CD4-positive, alpha-beta T cell treated with Interleukin-4 for 1 hour (primary cell): ENCODE measurements at regions not wholly inside any gene's neighbourhood (a gene's known extent, or its start where the extent isn't known, plus 50 kb on each side); places are given as distances from the start of the nearest gene placed in this dataset.
"Not testable (repeated sequence)": the region's sequence is repeated elsewhere in the genome, so short reads cannot be mapped to it uniquely, and the experiment has no call there.

Experiments
- DNase-seq, 2 donors: peaks; one replicate each; pipeline ENCODE4 v3.0.0-alpha.2; 2020 to 2022

DNA sequence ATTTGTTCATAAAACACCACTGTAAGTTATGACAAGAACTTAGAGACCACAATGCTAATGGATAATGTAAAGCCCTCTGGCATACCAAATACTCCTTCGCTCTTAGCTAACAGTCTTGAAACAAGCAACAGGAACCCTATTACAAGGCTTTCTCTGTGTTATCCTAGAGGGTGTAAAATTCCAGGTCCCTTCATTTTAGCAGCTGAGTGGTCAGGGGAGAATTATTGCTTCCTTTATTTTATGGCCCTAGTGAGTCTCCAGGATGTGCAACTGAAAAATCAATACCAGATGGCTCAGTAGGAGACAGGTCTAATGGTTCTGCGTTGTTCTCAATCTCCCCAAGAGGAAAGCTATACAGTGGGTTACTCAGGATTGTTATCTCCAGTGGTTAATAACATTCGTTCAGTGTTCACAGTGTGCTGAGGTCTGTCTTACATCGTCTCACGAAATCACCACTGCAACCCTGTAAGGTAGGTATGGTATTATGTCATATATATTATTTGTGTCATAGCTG is 172.7 kb upstream of the CNOT2 start:
- DNase-seq = no peak

DNA sequence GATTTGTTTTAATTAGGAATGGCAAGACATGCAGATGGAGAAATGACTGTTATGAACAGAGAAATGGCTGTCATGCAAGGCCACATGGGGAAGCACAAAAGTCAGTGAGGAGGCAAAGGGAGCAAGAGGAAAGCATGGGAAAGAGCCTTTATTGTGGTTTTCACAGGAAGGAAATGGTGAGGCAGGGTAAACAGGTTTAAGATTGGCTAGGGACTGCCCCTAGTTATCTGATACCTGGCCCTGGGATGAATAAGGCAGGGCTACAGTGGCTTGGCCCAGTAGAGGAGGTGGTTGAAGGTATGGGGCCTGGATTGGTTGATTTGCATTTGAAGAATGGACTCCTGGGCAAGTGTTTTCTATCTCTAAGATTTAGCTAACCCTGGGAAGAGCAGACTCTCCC is 168.7 kb upstream of the CNOT2 start:
- DNase-seq = no peak

DNA sequence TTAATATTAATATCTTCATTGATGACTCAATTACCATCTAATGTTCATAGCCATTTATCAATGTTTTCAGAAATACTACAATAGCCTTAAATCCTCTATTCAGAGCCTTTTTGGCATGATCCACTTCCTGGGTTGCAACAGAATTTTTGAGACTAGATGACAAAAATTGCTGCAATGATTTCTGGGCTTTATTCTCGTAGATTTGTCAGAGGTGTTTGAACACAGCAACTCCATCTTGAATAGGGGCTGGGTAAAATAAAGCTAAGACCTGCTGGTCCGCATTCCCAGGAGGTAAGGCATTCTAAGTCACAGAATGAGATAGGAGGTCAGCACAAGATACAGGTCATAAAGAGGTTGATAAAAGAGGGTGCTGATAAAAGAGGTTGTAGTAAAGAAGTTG is 165.8 kb upstream of the CNOT2 start:
- DNase-seq = no peak

DNA sequence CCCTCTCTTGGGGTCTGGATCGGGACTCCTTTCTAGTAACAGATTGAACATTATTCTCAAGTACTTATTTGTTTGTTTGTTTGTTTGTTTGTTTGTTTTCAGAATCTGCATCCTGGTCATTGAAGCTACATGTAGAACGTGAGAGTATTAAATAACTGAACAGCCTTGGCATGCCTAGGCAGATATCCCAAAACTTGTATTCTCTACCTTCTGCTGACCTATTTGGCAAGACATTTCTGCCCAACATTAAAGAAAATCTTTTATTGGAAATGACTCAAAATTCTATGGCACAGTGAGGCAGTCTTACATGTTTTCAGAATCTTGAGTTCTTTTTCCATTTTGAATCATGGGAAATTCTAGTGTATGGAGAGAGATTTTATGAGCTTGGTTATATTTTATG is 165.1 kb upstream of the CNOT2 start:
- DNase-seq = no peak

DNA sequence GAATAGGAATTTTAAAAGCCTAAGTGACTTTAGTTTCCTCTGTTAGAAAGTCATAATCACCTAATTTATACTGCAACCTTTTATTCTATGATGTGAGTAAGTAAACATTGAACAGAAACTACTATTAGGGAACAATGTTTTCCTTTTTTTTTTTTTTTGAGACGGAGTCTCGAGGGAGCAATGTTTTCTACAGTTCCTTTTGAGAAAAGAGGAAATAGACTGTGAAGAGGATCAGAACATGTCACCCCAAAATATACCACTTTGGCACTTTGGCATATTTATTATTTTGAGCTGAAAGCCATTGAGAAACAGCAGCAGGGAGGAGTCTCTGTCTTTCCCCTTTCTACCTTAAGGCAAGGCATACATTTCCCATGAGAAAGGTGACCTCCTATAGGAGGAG is 162.7 kb upstream of the CNOT2 start:
- DNase-seq = no peak

DNA sequence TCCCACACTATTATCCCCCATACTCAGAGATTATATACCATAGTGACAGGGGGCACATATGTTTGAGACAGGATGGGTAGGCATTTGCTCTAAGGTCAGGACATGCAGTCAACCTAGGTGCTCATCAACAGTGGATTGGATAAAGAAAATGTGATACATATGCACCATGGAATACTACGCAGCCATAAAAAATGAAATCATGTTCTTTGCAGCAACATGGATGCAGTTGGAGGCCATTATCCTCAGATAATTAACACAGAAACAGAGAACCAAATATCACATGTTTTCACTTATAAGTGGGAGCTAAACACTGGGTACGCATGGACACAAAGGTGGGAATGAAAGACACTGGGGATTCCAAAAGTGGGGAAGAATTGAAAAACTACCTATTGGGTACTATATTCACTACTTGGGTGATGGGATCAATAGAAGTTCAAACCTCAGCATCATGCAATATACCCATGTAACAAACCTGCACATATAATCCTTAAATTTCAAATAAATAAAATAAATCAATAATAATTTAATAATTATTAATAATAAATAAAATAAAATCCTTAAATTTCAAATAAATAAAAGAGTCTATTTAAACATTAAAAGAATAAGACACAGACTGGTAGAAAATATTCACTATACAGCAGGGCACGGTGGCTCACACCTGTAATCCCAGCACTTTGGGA is 160.1 kb upstream of the CNOT2 start:
- DNase-seq = no peak

DNA sequence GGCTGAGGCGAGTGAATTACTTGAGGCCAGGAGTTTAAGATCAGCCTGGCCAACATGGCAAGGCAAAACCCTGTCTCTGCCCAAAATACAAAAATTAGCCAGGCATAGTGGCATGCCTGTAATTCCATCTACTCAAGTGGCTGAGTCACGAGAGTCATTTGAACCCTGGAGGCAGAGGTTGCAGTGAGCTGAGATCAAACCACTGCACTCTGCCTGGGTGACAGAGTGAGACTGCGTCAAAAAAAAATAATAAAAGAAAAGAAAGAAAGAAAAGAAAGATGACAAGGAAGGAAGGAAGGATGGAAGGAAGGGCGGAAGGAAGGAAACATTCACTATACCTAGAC is 159.6 kb upstream of the CNOT2 start:
- DNase-seq = no peak

DNA sequence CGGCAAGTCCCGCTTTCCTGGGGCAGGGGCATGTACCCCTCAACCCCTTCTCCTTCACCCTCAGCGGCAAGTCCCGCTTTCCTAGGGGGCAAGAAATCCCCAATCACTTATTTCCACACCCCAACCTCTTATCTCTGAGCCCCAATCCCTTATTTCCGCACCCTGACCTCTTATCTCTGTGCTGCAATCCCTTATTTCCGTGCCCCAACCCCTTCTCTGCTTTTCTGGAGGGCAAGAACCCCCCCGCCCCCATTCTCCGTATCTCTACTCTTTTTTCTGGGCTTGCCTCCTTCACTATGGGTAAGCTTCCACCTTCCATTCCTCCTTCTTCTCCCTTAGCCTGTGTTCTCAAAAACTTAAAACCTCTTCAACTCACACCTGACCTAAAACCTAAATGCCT is 156.9 kb upstream of the CNOT2 start:
- DNase-seq = not testable (repeated sequence)

DNA sequence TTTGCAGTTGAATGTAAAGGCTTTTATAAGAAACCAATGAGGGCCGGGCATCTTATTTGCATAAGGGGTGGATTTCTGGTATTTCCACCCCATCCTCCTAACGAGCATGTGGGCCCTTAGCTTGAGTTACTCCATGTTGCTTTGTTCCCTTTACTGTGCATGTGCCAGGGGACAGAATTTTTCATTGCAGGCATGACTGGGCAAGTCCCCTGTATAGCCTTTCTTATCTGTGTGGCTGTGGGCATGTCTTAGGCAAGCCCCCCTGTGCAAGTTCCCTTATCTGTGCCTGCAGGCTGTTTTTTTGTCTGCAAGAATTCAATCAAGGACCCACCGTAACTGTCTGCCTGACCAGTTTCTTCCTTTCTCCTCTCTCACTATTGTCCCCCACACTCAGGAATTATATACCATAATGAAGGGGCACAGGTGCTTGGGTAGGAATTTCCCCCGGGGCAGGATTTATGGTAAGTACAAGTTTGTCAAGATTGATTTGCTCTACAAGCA is 152.2 kb upstream of the CNOT2 start:
- DNase-seq = no peak

DNA sequence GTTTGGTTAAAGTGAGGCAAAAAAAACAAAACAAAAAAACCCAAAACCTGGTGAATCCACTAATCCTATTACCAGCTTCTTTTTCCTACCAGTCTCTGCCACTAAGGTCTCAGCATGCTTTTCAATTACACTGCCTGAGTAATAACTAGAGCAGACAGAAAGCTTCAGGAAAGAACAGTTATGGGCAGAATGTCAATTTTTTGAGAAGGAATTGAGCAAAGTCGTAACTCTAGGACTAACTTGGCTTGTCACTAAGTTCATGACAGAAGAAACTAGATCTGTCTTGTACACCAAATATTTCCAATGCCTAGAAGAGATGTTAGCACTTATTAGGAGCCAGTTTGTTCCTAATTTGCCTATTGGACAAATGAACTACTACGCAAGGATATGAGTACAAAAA is 148.8 kb upstream of the CNOT2 start:
- DNase-seq = no peak

DNA sequence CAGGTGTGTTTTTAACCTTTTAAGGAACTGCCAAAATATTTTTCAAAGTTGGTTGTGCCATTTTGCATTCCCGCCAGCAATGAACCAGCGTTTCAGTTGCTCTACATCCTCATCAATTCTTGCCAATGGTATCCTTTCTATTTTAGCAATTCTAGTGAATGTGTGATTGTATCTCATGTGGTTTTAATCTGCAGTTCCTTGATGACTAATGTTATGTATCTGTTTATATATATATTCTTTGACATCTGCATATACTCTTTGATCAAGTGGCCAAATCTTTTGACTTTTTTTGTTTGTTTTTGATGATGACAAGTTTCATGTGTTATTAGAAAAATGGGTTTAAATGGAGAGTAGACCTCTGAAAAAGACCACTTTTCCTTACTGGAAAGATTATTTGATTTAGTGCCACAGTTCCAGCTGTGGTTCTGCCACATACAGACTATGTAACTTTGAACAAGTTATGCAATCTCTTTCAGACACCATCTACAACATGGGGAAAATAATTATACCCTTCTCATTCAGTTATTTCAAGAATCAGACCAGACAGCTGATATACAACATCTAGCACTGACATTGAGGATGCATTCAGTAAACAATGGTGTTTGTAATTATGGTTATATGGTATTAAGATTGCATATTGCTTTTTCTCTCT is 146.3 kb upstream of the CNOT2 start:
- no peak for DNase-seq

DNA sequence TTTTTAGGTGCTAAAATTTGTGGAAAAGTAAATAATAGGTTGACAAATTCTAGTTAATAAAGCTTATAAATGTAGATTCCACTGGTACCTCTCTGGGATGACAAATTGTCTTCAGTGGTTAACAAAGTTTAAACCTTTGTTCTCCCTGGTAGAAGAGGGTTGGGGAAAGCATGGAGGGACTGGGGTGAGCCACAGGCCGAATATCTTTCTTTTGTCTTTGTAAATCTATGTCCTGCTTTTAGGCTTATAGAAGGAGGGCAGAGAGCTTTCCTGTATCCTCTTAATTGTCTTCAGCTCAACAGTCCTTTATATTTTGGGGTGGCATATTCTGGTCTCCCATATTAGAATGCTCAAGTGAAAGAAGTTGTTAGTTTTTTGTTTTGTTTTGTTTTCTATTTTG is 142.2 kb upstream of the CNOT2 start:
- DNase-seq = no peak

DNA sequence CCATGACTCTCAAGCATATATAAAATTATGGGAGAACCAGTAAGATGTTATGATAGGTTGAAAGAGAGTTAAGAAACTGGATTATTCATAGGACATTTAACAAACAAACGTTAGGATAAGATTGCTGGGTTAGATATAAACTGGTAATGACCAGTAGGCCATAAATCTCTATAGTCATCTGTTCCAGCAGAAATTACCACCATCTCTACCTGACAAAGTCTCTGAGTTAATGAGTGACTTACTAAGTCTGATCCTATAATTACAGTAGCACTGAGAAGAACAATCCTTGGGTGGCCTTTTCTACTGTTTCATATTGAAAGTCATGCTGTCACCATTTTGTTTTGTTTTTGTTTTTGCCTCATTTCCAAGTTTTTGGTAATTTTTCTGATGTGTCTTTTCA is 136.9 kb upstream of the CNOT2 start:
- DNase-seq = no peak

DNA sequence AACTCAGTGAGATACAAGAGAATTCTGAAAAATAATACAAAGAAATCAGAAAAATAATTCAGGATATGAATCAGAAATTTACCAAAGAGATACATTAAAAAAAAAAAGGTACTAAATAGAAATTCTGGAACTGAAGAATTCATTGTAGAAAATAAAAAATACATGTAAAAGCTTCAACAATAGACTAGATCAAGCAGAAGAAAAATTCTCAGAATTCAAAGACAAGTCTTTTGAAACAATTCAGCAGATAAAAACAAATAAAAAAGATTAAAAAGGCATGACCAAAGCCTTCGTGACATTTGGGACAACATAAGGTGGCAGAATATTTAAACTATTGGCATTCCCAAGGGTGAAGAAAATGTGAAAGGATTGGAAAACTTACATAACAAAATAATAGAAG is 133.1 kb upstream of the CNOT2 start:
- no peak for DNase-seq

DNA sequence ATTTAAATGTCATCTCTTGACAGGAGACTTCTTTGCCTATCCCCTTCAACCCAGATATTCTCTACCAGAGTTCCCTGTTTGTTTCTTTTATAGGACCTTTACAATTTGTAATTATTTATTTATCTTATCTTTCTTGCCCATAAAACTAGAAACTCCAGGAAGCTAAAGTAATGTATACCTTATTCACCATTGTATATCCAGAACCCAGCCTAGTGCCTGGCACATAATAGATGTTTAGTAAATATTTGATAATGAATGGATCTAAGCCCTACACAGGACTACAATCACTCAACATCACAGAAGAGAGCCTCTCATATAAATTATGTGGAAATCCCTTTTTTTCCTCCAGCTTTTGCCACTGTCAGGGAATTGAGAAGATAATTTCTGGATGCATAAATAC is 125.6 kb upstream of the CNOT2 start:
- DNase-seq = no peak

DNA sequence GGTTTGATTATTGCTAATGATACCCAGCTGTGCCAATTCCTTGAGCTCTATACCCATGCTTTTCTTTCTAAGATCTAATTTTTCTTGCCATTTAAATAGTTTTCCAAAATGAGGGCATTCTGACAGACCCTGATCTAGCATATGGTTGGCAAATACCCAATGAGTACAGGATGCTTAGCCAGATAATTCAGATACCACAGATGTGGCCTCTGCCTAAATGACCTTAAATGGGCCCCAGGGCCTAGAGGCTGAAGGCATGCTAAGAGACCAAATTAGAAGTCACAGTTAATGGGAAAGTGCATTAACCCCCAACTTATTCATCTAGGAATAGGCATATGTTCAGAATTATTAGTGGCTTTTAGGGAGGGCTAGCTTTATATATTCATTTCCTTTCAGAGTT is 122.3 kb upstream of the CNOT2 start:
- no peak for DNase-seq

DNA sequence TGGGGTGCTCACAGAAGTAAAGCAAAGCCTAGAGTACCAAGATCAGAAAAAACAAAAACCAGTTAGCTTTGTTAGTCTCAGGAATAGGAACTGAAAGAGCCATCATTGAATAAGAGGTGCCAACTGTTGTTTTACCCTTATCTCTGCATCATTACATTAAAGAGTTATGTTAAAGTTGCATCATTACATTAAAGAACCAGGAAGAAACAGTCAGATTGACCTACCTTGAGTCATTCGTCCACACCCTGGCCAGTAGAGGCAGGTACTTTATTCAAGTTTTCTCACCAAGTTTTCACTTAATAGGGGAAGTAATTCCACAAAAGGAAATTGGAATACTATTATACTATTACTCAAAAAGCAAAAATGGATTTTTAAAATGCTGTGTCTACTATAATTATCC is 121.7 kb upstream of the CNOT2 start:
- no peak for DNase-seq

DNA sequence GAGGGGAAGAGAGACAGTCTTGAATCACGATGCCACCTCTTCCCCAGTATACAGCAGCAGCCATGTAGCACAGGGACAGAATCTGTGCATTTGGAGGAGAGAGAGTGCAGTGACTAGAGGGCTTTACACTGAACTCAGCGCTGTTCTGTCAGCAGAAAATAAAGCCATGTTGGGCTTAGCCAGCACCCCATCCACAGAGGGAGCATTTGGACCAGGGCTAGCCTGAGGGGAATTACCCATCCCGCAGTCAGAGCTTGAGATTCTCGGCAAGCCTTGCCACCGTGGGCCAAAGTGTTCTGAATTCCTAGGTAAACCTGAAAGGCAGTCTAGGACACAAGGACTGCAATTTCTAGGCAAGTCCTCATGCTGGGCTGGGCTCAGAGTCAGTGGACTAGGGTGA is 120.4 kb upstream of the CNOT2 start:
- no peak for DNase-seq

DNA sequence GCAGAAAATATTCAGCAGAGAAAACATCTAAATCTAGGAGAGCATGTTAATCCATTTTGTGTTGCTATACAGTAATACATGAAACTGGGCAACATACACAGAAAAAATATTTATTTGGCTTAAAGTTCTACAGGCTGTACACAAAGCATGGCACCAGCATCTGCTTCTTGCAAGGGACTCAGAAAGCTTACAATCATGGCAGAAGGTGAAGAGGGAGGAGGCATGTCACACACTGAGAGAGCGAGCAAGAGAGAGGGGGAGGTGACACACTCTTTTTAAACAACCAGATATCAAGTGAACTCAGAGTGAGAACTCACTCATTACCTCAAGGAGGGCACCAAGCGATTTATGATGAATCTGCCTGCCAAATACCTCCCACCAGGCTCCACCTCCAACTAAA is 94.2 kb upstream of the CNOT2 start:
- DNase-seq = no peak

DNA sequence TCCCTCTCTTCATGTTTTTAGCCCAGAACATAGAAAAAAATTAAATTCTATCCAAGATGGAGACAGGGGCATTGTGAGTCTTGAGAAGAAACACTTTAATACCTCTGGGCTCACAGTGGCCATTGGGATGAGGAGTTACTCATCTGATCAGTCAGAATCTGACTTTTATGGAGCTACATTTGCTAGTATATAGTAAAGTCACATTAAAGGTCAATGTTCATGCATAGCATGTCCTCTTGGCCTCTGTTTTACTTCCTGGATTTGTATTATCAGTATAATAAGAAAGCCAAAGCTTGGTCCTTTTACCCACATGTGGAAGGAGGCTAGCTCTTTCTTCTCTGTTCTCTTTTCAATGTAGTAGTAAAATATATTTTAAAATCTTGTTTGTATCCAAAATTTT is 93.6 kb upstream of the CNOT2 start:
- no peak for DNase-seq

DNA sequence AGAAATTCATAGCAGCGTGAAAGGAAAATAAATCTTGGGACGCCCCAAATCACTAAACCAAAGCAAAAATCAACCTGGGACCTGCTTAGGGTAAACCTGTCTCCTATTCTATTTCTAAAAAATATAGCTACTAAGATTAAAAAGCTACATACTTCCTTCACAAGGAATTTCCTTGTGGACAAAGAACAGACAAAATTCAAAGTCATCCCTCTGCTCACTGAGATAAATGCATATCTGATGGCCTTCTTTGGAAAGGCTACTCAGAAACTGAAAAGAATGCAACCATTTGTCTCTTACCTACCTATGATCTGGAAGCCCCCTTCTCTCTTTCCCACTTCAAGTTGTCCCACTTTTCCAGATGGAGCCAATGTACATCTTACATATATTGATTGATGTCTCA is 93.0 kb upstream of the CNOT2 start:
- no peak for DNase-seq

DNA sequence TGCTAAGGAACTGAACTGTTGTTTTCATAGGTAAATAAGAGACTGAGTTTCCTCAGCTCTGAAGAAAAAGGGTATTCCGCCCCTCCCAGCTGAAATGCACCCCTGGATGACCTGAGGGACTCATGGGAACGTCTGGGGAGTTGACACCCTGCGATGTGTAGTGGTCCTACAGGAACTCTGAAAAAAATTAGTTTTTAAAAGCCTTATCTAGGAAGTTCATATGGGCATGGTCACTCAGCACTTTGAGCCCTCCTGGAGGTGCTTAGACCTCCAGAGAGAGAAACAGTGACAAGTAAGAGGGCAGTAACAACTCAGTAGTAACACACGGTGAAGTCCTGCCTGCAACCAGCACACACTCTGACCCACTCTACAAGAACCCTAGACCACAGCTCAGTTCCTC is 91.2 kb upstream of the CNOT2 start:
- DNase-seq = no peak

DNA sequence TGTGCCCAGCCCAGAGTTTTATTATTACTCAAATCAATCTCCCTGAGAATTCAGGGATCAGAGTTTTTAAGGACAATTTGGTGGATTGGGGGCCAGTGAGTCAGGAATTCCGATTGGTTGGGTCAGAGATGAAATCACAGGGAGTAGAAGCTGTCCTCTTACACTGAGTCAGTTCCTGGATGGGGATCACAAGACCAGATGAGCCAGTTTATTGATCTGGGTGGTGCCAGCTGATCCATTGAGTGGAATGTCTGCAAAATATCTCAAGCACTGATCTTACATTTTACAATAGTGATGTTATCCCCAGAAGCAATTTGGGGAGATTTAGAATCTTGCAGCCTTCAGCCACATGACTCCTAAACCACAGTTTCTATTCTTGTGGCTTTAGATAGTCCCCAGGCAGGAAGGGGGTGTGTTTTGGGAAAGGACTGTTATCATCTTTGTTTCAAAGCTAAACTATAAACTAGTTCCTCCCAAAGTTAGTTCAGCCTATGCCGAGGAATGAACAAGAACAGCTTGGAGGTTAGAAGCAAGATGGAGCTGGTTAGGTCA is 89.1 kb upstream of the CNOT2 start:
- DNase-seq = no peak

DNA sequence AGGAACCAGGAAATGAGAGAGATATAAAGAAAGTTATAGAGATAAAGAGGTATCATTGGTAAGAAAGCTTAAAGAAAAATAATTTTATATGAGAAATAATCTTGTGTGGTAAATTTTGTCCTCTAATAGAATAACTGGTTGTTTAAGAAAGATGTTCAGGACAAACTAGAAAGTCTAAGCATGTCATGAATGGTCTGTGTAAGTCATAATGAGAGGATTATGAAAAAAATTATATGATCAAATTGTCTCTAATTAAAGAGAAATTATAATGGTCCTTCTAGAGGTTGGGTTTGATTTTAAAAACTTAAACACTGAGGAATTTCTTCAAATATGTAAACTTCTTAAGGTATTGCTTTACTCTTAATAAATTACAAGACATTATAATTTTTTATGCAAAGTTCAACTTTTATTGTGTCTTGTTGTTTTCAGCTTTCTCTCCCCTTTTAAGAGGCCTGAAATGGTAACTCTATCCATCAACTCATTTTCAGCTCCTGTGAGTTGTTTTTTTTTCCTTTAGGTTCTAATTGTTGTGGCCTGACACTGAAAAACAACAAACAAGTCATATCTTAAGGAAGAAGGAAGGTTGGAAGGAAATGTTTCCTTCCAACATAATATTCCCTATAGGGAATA is 88.2 kb upstream of the CNOT2 start:
- DNase-seq = no peak
